ENCODE measurements at regions not wholly inside any gene's neighbourhood (a gene's known extent, or its start where the extent isn't known, plus 50 kb on each side); places are given as distances from the start of the nearest gene placed in this dataset.

DNA sequence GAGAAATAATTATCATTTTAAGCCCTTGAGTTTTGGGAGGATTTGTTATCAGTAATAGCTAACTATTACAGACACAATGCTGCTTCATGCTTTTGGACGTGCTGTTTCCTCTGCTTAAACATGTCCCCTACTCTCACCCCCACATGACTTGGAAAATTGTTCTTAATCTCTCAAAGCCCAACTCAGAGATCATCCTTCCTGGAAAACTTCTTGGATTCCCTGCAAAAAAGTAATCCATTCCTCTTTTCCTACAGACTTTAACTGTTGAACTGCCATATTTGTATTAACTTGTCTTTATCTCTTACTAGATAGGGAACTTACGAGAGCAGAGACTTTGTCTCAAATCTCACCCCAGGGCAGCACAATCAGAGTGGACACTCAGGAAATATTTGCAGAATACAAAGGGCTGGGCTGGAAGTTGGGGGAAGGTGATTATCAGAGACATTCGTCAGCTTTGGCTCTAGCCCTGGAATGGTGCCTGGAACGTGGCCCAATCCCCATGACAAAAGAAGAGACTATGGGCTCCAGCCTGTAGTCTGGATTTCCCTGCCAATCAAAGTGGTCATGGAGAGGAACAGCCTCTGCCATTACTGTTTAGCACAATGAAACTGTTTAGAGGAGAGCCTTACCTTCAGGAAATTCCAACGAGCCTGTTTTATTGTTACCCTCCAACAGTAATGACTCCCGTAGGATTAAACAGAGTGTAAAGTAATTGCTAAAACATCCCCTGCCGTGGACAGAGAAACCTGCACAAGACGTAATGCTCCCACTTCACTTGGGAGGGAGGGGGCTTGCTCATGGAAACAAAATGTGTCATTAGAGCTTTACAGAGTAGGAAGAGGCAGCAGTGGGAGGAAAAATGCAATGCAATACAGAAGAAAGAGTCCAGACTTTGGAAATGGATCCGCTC is 140.4 kb upstream of the AUTS2 start:
- peak in 1 of 2 donors; percentile 45 for DNase-seq (ENCODE audit: low read depth in 2 of 2)

DNA sequence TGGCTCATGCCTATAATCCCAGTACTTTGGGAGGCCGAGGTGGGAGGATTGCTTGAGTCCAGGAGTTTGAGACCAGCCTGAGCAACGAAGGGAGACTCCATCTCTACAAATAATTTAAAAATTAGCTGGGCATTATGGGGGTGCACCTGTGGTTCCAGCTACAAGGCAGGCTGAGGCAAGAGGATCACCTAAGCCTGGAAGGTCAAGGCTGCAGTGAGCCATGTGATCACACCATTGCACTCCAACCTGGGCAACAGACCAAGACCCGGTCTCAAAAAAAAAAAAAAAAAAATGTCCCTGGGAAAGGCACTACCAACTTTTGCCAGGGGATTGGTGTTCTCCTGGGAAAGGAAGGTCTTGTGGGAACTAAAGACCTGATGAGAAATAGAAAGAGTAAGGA is 134.2 kb upstream of the AUTS2 start:
- no peak for DNase-seq (ENCODE audit: low read depth in 2 of 2)

DNA sequence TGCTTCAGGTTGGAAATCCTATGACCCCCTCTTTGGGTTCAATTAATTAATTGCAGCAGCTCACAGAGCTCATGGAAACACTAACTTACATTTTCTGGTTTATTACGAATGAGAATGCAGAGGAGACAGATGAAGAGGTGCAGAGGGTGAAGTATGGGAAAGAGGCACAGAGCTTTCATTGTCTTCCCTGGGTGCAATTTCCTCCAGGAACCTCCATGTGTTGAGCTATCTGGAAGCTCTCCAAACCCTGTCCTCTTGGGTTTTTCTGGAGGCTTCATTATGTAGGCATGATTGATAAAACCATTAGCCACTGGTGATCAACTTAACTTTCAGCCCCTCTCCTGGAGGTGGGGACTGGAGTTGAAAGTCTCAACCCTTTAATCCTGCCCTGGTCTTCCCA is 133.0 kb upstream of the AUTS2 start:
- no peak for DNase-seq (ENCODE audit: low read depth in 2 of 2)

DNA sequence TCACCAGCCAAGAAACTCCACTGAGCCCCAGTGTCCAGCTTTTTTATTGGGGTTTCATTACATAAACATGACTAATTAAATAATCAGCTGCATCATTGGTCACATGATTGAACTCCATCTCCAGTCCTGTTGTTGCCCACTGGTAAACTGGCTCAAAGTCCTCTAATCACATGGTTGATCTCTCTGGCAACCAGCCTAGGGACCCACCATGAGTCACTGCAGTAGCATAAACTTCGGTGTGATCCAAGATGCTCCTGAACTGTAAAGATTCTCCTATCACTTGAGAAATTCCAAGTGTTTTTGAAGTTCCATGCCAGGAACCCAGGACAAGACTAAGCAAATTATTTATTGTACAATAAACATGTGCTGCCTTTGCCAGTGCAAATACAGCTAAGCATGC is 130.4 kb upstream of the AUTS2 start:
- no peak for DNase-seq (ENCODE audit: low read depth in 2 of 2)

DNA sequence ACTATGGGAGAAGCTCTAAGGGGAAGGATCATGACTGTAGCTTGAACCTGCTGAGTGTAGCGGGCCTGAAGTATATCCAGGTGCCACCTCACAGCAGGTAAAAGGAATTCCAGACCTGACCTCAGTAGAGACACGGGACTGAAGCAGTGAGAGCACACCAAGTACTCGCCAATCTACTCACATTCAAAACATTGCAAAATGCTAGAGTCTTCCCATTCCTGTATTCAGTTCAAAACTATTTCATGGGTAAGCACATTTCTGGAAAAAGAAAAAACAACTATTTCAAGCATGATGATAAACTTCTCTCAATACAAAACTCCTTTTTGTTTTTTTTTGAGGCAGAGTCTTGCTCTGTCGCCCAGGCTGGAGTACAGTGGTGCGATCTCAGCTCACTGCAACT is 121.9 kb upstream of the AUTS2 start:
- DNase-seq (ENCODE audit: low read depth in 2 of 2): no peak

DNA sequence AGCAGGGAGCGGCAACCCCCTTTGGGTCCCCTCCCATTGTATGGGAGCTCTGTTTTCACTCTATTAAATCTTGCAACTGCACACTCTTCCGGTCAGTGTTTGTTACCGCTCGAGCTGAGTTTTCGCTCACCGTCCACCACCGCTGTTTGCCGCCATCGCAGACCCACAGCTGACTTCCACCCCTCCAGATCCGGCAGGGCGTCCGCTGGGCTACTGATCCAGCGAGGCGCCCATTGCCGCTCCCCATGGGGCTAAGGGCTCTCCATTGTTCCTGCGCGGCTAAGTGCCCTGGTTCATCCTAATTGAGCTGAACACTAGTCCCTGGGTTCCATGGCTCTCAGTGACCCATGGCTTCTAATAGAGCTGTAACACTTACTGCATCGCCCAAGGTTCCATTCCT is 115.6 kb upstream of the AUTS2 start:
- DNase-seq (ENCODE audit: low read depth in 2 of 2): no peak

DNA sequence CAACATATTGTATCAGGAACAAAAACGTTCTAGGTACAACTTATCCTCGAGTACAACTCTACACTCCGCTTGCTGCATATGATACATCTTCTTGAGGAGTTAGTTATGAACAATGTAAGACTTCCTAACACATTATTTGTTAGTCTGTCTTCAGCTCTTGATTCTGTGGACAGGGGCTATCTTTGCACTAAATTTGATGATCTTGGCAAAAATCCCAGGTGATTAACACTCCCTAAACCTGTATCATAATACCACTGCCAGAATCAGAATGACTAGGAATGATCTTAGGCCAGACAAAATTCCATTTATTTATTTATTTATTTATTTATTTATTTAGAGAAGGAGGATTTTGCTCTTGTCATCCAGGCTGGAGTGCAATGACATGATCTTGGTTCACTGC is 108.7 kb upstream of the AUTS2 start:
- DNase-seq (ENCODE audit: low read depth in 2 of 2): no peak

DNA sequence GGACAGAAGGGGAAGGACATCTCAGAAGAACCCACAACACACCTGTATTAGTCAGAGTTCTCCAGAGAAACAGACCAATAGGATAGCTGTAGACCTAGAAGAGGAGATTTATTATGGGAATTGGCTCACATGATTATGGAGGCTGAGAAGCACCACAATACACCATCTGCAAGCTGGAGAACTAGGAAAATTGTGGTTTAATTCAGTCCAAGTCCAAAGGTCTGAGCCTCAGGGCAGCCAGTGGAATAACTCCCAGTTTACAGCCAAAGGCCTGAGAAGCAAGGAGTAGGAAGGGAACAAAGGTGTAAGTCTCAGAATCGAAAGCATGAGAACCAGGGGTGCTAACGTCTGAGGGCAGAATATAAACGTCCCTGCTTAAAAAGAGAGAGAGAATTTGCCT is 99.6 kb upstream of the AUTS2 start:
- DNase-seq (ENCODE audit: low read depth in 2 of 2): no peak

DNA sequence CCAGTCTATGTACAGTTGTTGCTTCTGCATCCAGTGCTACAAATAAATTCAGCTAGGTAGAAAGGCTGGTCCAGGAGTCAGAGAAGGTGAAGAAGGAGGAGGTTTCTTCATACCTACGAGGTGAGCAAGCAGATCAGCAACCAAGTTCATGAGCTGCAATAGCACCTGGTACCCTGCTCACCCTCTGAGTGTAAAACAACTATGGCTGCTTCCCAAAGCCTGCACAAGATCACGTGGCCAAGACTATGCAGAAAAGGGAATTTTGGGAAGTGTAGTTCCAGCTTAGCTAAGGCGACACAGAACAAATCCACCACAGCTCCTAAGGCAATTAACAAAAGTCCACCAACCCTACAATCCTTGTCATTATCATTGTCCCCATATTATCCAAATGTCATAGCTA is 95.9 kb upstream of the AUTS2 start:
- no peak for DNase-seq (ENCODE audit: low read depth in 2 of 2)

DNA sequence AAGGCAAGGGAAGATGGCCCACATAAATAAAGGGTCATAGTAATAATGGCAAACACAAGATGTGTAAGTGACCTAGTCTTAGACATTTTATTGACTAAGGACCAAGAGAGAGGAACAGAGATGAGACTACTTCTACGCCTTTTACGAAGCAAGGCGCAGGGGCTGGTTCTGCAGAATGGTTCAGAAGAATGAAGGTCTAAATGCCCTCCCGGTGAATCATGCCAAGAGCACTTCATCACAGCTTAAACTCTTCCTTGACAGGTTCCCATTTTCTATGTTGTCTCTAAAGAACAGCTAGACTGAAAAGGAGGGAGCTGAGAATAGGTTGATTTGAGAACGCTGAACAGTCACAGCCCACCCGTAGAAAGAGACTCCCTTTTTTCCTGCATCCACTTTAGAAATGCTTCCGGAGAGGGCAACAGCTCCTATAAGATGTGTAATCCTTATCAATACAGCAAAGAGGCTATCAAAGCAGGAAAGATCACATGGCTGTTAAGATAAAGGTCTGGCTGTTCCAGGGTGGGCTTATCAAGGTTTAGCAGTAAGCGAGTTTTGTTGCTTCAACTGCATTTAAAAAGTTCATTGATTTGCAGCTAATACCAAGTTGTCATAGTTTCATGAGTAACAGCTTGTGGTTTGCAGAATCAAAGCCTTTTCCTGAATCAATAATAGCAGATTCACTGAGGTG is 93.4 kb upstream of the AUTS2 start:
- no peak for DNase-seq (ENCODE audit: low read depth in 2 of 2)

DNA sequence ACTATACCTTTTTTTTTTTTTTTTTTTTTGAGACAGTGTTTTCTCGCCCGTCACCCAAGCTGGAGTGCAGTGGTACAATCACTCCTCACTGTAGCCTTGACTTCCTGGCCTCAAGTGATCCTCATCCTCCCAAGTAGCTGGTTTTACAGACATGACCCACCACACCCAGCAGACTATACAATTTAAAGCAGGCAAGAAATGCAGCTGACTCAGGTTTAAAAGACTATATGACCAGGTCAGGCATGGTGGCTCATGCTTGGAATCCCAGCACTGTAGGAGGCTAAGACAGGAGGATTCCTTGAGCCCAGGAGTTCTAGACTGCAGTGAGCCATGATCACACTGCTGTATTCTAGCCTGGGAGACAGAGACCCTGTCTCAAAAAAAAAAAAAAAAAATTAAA is 89.5 kb upstream of the AUTS2 start:
- DNase-seq (ENCODE audit: low read depth in 2 of 2): no peak

DNA sequence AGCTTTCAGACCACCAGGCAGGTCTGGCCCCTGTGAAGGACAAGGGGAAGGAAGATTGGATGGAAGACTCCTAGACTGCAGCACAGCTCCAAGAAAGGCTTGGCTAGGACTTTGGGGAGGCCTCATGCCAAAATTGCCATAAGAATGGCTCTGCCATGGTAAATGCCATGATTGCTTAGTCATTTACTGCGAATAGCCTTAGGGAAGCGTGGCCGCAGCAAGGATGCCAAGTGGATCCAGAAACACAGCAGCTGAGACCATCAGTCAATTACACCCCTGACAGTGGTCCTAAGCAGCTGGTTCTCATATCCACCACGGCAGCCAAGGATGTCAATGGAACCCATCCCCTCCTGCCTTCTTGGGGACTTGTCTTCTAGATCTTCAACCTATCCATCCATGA is 88.2 kb upstream of the AUTS2 start:
- DNase-seq (ENCODE audit: low read depth in 2 of 2): no peak

DNA sequence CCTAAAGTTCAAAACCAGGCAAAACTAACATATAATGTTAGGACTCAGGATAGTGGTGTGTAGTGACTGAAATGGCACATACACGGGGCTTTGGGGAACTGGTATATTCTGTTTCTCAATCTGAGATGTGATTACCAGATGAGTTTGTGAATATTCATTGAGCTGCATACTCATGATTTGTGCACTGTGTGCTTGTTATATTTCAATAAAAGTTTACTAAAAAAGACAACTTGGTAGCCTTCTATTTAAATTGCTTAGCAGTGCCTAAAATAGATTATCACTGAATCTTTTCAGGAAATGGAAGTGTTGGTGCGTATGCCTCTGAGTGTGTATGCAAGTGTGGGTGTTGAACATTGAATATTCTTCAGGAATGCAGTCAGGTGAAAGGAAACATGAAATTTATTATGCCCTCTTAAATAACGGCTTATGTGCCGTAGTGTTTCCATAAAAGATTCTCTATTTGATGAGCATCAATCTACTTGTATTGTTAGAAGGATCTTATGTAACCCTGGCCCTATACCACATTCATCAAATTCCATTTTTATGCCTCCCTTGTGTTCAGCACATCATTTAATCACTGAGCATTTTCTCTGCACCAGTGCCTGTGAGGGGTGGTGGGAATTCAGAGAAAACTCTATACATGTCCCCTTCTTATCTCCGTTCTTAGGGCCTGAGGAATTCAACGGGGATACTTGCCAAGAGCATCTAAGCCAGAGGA is 82.6 kb upstream of the AUTS2 start:
- no peak for DNase-seq (ENCODE audit: low read depth in 2 of 2)

DNA sequence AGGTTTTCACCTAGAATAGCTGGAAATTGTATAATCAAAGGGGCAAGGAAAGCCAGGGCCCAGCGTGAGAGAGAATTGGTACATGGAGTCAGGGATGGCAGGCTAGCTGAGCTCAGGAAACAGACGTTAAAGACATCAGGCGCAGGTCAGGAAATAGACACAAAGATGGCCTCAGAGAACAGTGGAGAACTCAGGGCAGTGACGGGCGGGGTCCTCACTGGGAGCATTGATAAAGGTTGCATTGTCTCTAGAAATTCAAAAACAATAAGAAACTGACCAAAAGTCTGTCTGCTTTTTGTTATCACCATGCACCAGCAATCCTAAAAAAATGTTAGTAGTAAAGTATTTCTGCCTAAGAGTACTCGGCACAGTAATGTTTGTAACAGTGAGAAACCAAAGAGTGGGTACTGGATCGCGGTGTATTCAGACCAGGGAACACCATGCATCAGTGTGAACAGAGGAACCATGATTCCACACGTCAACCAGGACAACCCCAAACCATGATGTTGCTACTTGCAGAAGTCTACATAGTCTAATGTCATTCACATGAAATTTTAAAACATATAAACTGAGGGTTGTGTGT is 81.9 kb upstream of the AUTS2 start:
- no peak for DNase-seq (ENCODE audit: low read depth in 2 of 2)

DNA sequence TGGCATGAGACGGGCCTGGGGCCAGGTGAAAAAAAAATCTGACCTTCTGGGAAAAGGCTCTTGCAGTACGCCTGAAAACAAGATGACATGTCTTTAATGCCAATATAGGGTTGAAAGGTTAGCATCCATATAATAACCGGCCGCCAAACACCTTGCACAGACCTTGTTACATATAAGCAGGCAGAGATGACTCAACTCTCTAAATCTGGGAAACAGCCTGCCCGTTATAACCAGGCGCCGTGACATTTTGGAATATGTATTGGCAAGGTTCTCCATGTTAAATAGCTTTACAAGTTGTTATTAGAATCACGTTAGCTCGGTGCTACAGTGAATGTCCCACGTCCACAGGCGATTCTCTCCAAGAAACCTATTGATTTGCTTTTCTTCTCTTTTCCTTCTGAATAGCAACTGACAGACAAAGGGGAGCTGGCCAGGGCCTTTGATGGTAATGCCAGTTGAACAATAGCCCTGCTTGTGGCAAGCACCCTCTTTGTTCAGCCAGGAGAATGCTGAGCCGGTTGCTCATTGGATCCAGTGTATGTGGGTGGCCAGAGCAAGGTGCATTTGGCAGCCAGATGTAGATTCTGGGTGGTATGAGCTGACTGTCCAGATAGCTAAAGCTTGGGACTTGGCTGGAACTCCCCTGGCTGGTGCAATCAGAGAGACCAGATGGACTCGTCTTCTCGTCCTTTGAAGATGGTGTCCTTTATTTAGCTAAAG is 80.1 kb upstream of the AUTS2 start:
- DNase-seq (ENCODE audit: low read depth in 2 of 2): no peak

DNA sequence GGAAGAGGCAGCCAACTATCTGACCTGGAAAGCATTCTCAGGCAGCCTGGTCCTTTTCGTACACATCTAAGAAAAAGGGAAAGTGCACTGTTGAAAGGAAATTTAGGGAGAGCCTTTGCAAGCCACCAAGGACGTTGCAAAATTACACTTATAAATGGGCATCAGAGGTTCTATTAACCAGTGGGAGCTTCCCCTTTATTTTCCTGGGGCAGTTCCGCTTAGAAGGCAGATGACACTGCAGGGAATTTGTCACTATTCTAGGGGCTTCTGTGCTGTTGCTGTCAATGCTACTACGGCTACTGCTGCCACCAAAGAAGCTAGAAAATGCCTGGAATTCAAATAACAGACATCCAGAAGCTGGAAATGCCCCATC is 79.6 kb upstream of the AUTS2 start:
- DNase-seq (ENCODE audit: low read depth in 2 of 2): no peak

DNA sequence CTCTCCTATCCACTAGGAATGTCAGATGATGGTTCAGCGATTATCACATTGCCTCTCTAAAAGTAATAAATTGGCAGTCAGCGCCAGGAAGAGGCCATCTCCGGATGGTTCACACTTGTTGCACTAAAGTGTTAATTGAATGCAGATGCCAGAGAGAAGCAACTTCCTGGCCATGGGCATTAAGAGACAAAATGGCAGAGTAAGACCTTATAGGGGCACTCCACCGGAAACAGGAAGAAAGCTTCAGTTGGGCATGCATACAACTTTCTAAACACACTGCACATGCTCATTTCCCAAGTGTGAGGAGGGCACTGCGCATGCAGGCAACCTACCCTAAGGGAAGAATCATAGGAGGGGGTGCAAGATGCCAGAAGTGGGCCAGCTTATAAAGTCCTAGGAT is 71.7 kb upstream of the AUTS2 start:
- DNase-seq (ENCODE audit: low read depth in 2 of 2): no peak

DNA sequence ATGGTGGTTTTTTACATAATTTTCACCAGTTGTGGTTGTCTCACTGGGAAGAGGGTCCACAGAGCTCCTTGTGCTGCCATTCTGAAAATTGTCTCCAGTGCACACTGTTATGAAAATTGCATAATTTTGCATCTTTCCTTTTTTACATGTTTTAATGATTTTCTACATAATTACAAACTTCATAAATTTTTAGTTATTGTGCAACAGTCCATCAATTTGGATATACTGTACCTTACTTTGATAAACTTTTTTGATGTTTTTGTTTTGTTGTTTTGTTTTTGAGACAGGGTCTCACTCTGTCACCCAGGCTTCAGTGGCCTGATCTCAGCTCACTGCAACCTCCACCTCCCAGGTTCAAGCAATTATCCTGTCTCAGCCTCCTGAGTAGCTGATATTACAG is 70.6 kb upstream of the AUTS2 start:
- DNase-seq (ENCODE audit: low read depth in 2 of 2): no peak

DNA sequence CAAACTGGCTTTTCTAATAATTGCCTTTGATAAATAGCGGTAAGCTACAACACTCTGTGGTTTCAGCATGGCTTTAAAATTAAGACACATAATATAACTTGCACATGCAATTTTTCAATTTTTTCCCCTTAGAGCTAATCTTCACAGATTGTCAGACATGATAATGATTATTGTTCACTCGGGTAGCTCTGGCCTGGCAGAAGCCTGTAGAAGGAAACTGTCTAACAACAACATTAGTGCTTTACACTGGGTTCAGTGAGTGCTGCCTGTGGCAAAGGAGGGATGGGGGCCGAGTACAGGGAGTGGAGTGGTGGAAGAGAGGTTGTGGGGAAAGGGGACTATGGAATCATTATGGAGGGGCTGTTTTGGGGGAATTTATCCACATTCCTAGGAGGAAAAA is 67.2 kb upstream of the AUTS2 start:
- no peak for DNase-seq (ENCODE audit: low read depth in 2 of 2)

DNA sequence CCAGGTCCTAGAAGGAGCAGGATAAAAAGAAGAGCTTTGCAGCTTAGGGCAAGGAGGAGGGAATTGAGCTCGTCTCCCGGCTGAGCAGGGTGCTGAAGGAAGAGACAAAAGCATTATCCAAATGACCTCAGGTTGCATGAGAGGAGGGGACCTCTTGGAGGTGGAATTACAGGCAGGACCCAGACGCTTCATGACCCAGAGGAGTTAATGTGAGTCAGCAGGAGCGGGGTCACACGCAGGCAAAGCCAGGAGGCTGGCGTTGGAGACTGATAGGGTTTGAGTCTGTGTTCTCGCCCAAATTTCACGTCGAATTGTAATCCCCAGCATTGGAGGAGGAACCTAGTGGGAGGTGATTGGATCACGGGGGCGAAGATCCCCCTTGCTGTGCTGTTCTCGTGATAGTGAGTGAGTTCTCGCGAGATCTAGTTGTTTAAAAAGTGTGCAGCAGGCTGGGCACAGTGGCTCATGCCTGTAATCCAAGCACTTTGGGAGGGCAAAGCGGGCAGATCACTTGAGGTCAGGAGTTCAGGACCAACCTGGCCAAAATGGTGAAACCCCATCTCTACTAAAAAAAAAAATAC is 63.7 kb upstream of the AUTS2 start:
- no peak for DNase-seq (ENCODE audit: low read depth in 2 of 2)

DNA sequence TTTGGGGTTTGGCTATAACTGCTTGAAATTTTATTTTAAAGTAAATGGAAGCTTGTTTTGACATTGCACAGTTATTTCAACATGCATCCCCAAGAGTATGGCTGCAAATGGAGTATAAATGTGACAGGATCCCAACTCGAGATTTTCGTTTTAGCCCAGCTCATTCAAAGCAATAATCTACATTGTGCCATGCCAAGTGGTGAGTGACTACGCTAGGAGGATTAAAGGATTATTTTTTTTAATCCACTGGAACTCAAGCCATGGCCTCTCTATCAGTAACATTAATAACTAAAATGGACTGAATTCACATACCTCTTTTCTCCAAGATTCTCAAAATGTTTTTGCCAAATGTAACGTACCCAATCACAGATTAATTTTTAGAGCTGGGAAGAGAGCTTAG is 60.6 kb upstream of the AUTS2 start:
- no peak for DNase-seq (ENCODE audit: low read depth in 2 of 2)
